Heart left ventricle (tissue), 13 donors: ENCODE measurements at regions not wholly inside any gene's neighbourhood (a gene's known extent, or its start where the extent isn't known, plus 50 kb on each side); places are given as distances from the start of the nearest gene placed in this dataset.

Source experiments
- CTCF ChIP-seq, 12 donors: fragments of 200-600 bp; sonication (generic) in 4 of 12; IDR thresholded peaks; one replicate each; pipeline versions ENCODE4 v1.5.0 to v1.8.0; 2018 to 2022; ENCODE audit warnings: antibody characterized with exemption in 12 of 12, mild to moderate bottlenecking in 5 of 12
- POLR2A ChIP-seq, 2 donors: fragments of 450-650 bp; IDR thresholded peaks; one replicate each; pipeline ENCODE4 v1.6.1; 2017; ENCODE audit warnings: antibody characterized with exemption in 2 of 2, mild to moderate bottlenecking in 2 of 2, moderate library complexity in 2 of 2
- donor health status: ischemic (EF 13 %, LVEDD 7.1; RV severe dilation, severe dysfunction).
- donor health status: DM: no; HTN: yes; CAD: no.
- donor health status: DM: no; HTN: no; CAD: no.
- donor health status: ischemic (EF 25% LVEDD 6.9; RV normal size, moderate dysfunction).
- donor health status: ischemic (EF 25% LVEDD 5.7; RV mildly dilated, moderate dysfunction).
- donor health status: ischemic (EF 35%, LVEDD 5.7; RV mildly dilated, moderate dysfunction).
- donor health status: nonischemic (EF 11% LVEDD 7.7; RV severe dilation, severe dysfunction).
- donor health status: DM: yes; HTN: yes; CAD: no.
- donor health status: PGD.
- donor health status: ischemic (EF 29% LVEDD 5.4; RV normal size, mild dysfunction).
- donor health status: nonischemic (EF 23%, LVEDD 6.1; RV moderate dilation, normal function).

- no peak for TF ChIP-seq CTCF (IDR thresholded peaks at IDR 0.05)
- no peak for TF ChIP-seq POLR2A (IDR thresholded peaks at IDR 0.05)
Measured at GRCh38 chr1:106134561-106134960, 921.9 kb upstream of the PRMT6 start.
